HG02943 (cell line): ENCODE measurements at regions not wholly inside any gene's neighbourhood (a gene's known extent, or its start where the extent isn't known, plus 50 kb on each side); places are given as distances from the start of the nearest gene placed in this dataset.
"Not testable (repeated sequence)": the region's sequence is repeated elsewhere in the genome, so short reads cannot be mapped to it uniquely, and the experiment has no call there.

Experiments used
- ATAC-seq: cut with Tn5 transposase; IDR thresholded peaks from one replicate; pipeline ENCODE4 v1.9.1; 2021; ENCODE audit warnings: mild to moderate bottlenecking, low read depth, moderate library complexity; ENCODE audit not compliant: unreplicated experiment

- ATAC-seq, result no peak
Observed at GRCh38 chr15:60130821-60131220, 126.7 kb downstream of the FOXB1 start.

DNA sequence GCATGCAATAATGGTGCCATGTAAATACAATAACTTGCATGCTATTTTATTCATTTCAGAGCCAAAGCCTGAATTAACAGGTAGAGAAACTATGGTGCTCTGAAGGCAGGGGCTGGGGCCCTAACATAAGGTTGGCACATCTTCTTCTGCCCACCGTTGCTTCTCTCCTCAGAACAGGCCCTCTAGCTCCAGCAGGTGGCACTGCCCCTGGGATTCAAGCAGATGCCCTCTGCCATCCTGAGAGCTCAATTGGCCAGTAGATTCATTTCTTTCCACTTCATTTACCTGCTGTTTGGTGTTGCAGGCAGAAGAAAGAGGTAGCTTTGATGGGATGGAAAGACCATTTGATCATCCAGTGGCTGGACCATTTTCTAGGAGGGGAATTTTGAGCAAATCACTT is 130.5 kb downstream of the FOXB1 start:
- no peak for ATAC-seq

GRCh38 chr15:60135961-60136360 is 131.8 kb downstream of the FOXB1 start:
- no peak for ATAC-seq

DNA sequence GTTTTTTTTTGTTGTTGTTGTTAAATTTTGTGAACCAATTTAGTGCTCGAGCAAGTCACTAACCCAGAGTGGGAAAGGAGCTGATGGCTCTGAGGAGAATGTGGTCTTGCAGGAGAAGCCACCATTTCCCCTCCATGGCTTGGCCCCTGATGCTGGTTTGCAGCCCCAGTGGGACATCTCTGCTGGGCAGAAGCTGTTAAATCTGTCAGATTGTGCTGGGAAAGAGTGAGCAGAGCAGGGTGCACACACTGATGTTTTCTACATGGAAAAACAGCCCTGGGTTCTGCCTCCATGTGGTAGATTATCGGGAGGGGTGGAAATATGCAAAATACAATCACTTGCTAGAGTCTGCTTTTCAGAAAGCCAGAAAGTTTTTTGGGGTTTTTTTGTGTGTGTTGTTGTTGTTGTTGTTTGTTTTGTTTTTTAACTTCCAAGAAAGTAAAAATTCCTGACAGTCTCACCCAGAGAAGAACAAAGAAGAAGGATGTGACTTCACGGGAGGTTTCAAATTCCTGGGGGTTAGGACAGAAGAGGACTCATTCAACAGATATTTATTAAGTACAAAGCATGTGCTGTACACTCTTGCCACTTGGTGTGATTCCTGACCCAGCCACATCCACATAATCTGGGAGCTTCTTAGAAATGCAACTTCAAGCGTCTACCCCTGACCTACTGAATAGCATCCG is 133.7 kb downstream of the FOXB1 start:
- no peak for ATAC-seq

DNA sequence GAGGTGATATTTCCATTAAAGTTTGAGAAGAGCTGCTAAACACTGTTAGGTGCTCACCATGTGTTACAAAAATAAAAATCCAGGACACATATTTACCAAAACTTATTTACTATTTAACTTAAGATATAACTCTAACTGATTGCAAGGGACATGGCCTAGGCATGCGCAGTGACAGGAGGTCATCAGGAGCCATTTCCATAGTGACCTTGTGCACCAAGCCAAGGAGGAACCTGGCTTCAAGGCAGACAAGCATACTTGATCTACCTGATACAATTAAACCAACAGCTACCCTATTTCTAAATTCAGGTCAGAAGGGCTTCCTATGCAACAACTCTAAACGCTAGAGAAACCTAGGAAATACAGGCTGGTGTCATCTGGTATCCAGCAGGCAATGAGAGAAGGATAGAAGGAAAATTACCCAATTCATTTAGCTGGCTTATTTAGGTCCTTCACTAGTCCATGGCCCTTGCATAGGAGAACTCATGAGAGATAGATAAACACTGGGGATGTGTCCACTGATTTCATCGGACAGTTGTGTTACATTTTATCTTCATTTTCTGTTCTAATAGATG is 134.4 kb downstream of the FOXB1 start:
- ATAC-seq, result no peak

- ATAC-seq, result no peak
Observed at GRCh38 chr15:60152386-60152785, 148.3 kb downstream of the FOXB1 start.

- no peak for ATAC-seq
Observed at GRCh38 chr15:60154764-60155325, 150.7 kb downstream of the FOXB1 start.

- no peak for ATAC-seq
Observed at GRCh38 chr15:60155661-60156060, 151.6 kb downstream of the FOXB1 start.

GRCh38 chr15:60160909-60161308 is 156.8 kb downstream of the FOXB1 start:
- no peak for ATAC-seq

GRCh38 chr15:60161704-60162103 is 157.6 kb downstream of the FOXB1 start:
- no peak for ATAC-seq

DNA sequence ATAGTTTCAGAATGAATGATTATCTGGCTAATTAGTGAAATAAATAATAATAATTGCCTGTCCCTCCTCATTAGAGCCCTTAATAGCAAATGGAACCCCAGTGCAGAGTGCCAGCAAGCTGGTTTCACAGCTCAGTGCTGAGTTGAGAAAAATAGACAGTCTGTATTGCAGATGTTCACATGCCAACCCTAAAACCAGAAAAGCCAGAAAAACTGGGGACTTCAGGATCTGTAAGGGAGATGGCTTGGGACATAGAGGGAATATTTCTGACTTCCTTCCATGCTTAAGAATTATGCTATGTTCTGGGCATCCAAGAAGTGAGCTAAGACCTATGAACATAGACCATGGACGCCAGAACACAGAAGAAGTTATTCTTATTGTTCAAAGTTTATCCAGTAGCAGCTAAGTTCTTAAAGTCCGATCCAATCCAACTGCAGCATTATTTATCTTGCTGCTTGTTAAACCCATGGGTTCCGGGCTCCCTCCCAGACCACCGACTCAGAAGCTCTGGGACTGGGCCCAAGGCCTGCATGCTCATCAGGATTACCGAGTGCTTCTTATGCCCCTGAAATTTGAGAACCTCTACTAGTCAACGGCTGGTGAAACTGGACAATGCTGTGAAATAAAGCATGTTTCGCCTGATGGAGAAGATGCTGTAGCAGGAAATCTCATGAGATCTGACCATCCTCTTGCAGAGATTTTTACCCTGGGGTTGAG is 158.3 kb downstream of the FOXB1 start:
- ATAC-seq, result no peak

DNA sequence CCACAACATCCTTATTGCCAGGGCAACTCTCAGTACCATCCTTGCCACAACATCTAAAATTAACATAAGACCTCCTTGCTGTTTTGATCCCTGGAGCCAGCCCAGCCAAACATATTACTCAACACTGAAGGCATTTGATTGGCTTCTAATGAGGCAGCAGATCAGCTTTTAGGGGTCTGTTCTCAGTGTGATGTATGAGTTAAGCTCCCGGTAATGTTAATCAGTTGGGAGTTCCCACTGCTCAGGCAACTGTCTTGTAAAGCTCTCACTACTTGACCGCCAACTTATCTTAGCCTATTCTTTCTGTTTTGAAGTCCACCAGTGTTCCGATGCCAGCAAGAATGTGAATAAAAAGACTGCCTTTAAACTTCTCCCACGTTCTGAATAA is 158.9 kb downstream of the FOXB1 start:
- no peak for ATAC-seq

DNA sequence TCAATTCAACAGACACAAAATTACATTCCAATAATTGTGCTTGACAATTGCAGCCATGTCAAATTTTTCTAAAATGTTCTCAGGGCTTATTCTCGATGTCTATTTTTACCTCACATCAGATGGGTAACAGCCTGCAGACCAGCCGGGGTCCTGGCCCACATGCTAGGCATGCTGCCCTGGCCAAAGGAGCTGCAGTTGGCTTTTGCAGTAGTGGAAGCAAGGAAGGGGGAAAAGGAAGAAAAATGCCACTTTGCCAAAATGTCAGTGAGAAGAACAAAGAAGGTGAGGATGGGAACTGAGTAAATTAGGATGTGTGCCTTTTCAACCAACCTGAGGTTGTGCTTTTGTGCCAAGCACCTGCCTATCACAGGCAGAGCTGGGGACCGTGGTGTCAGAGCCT is 161.0 kb downstream of the FOXB1 start:
- no peak for ATAC-seq

DNA sequence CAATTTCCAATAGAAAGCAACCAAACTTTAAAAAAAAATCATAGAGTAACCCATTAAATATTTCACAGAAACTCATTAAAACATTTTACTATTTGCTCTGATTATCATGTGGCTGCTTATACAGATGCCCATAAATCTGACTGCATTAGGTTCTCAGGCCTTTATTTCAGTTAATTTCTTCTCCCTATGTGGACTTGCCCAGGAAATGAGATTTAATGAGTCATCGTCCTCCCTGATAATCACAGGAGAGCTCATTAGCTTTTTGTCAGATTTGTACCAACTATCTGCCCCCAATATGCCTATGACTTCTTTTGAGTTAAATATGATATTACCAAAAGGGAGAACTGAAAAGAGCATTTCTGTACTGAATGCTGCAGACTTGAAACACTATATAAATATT is 168.0 kb downstream of the FOXB1 start:
- ATAC-seq, result no peak

DNA sequence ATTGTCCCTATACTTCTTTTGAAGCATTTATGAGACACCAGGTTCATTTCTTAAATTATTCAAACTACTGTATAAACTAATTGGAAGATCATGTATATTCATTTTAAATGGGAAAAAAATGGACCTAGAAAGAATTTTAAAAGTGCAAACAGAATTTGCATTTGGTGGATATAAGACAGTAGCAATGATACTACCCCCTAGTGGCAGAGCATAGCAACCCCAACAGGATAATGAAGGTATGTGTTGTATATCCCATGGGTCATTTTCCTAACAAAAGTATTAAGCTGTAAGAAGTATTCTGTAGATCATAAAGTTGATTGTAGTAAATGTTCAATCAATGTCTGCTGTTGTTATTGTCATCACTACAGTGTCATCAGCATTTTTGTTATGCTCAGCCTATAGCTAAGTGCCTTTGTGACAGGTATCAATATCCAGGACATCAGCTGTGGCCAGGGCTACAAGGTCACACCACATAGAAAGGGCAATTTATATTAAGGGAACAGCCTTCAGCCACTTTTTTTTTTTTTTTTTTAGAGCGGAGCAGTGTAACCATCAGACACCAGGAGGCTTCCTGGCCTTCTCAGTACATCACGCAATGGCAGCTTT is 175.8 kb downstream of the FOXB1 start:
- no peak for ATAC-seq

GRCh38 chr15:60181957-60182356 is 177.8 kb downstream of the FOXB1 start:
- ATAC-seq, result not testable (repeated sequence)

DNA sequence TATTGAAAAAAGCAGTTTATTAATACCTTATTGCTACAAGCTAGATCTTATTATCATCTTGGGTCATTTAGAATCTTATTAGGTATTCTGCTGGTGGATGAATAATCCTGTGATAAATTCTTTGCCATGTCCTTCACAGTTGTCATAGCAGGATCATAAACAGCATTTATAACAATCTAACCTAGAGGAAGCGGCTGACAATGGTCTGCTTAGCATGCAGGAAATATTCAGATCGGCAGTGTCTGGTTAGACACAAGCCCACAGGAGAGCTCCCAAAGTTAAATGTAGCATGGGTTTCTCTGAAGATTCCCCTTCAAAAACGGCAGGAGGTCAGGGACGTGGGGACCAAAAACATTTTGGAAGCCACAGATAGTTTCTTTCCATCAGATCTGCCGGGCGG is 179.3 kb downstream of the FOXB1 start:
- ATAC-seq, result no peak

DNA sequence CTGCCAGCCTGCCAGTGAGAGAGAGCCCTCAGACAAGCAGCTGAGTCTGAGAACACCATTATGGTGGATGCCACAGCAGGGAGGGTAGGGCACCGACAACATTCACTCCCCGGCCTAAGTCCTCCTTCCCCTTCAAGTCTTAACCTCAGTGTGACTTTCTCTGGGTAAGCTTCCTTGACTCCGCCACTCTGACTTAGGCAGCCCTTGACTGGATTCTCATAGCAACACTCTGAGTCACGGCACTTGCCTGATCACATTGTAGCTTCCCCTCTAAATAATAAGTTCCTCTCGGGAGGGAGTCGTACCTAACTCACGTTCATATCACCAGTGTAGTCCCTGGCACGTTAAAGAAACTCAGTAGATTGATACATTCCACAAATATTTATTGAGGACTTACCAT is 180.5 kb downstream of the FOXB1 start:
- ATAC-seq, result no peak

DNA sequence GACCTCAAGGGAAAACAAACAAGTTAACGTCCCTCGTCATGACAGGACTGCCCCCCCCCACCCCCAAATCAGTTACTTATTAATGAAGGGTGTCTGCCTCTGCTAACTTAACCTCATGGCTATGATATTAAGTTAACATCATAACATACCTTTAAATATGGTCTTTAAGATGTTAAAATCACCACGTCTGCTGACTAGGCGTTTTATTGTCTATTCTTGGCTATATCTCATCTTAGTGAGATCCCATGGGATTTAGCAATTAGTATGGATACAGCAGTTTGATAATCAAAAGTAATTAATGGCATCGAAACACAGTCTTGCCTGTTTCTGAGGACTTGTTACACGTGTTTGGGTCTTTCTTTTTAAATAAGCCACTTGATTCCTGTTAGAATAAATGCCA is 186.9 kb downstream of the FOXB1 start:
- ATAC-seq, result no peak

DNA sequence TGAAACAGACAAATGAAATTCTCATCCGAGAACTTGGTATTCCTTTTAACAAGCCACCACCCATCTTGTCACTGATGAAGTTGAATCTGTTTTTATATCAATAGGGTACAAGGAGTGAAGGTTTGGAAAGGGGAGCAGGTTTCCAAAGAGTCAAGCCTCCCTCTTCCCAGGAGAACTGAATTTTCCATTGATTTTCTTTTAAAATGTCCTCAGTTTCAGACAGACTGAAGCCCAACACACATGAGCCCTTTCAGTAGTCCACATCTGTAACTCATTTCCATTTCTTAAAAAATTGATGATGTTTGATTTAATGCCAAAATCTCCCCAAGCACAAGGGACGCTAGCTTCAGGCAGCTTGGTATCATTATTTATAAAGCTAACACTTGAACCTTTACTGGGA is 187.7 kb downstream of the FOXB1 start:
- no peak for ATAC-seq

- ATAC-seq, result no peak
Observed at GRCh38 chr15:60195611-60196010, 191.5 kb downstream of the FOXB1 start.
